HEK293 (cell line): ENCODE measurements at regions not wholly inside any gene's neighbourhood (a gene's known extent, or its start where the extent isn't known, plus 50 kb on each side); places are given as distances from the start of the nearest gene placed in this dataset.
A peak's percentile ranks its signal among the peaks of the same experiment; 100 is the strongest.

ENCODE experiments used
- YY1 ChIP-seq: fragments of 450-650 bp; formaldehyde crosslinking; IDR thresholded peaks from 2 replicates; pipeline ENCODE4 v1.5.1; 2018; ENCODE audit warnings: missing biosample characterization, missing genetic modification characterization
- ZBTB21 ChIP-seq: fragments of 450-650 bp; formaldehyde crosslinking; IDR thresholded peaks from 2 replicates; pipeline ENCODE4 v1.5.1; 2017; ENCODE audit warnings: missing biosample characterization, missing genetic modification characterization
- ZFP3 ChIP-seq: fragments of 450-650 bp; formaldehyde crosslinking; IDR thresholded peaks from 2 replicates; pipeline ENCODE4 v1.5.1; 2016; ENCODE audit warnings: low read depth, missing biosample characterization, missing genetic modification characterization
- ZNF121 ChIP-seq: fragments of 450-650 bp; formaldehyde crosslinking; IDR thresholded peaks from 2 replicates; pipeline ENCODE4 v1.5.1; 2016; ENCODE audit warnings: missing biosample characterization, missing genetic modification characterization
- ZNF155 ChIP-seq: fragments of 450-650 bp; formaldehyde crosslinking; IDR thresholded peaks from 2 replicates; pipeline ENCODE4 v1.5.1; 2016; ENCODE audit warnings: missing biosample characterization, missing genetic modification characterization
- ZNF561 ChIP-seq: fragments of 450-650 bp; IDR thresholded peaks from 2 replicates; pipeline ENCODE4 v1.5.1; 2018; ENCODE audit warnings: missing biosample characterization, missing genetic modification characterization, borderline replicate concordance
- TF ChIP-seq, protein P1 (sequence below): fragments of 450-650 bp; formaldehyde crosslinking; IDR thresholded peaks from 2 replicates; pipeline ENCODE4 v1.5.1; 2016; ENCODE audit warnings: missing biosample characterization, missing genetic modification characterization
- TF ChIP-seq, protein P2 (sequence below): fragments of 450-650 bp; formaldehyde crosslinking; IDR thresholded peaks from 2 replicates; pipeline ENCODE4 v1.5.1; 2017; ENCODE audit warnings: missing biosample characterization, missing genetic modification characterization
- TF ChIP-seq, protein P3 (sequence below): fragments of 450-650 bp; formaldehyde crosslinking; IDR thresholded peaks from 2 replicates; pipeline ENCODE4 v1.5.1; 2016; ENCODE audit warnings: missing biosample characterization, missing genetic modification characterization

DNA sequence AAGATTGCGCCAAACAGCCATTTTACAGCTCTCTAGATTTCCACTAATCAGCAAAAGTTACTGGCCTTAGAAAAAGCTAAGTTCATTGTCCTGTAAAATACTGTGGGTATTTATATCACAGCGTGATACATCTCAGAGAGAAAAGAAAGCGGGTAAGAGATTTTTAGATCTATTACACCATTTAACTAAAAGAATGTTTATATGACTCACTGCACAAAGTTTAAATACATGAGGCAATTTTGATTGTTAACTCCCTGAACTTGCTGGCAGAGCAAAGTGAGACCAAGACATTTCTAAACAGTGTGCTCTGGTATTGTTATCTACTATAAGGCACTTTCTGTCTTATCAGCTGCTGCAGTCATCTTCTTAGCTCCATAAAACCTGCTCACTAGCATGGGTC lies 314.3 kb downstream of the EPHA7 start:
- TF ChIP-seq, protein P1, sequence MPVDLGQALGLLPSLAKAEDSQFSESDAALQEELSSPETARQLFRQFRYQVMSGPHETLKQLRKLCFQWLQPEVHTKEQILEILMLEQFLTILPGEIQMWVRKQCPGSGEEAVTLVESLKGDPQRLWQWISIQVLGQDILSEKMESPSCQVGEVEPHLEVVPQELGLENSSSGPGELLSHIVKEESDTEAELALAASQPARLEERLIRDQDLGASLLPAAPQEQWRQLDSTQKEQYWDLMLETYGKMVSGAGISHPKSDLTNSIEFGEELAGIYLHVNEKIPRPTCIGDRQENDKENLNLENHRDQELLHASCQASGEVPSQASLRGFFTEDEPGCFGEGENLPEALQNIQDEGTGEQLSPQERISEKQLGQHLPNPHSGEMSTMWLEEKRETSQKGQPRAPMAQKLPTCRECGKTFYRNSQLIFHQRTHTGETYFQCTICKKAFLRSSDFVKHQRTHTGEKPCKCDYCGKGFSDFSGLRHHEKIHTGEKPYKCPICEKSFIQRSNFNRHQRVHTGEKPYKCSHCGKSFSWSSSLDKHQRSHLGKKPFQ (tag by site-specific recombination): peak; percentile 83
- TF ChIP-seq, protein P2, sequence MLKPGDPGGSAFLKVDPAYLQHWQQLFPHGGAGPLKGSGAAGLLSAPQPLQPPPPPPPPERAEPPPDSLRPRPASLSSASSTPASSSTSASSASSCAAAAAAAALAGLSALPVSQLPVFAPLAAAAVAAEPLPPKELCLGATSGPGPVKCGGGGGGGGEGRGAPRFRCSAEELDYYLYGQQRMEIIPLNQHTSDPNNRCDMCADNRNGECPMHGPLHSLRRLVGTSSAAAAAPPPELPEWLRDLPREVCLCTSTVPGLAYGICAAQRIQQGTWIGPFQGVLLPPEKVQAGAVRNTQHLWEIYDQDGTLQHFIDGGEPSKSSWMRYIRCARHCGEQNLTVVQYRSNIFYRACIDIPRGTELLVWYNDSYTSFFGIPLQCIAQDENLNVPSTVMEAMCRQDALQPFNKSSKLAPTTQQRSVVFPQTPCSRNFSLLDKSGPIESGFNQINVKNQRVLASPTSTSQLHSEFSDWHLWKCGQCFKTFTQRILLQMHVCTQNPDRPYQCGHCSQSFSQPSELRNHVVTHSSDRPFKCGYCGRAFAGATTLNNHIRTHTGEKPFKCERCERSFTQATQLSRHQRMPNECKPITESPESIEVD (tag by site-specific recombination): peak; percentile 99
- TF ChIP-seq YY1 (tag by site-specific recombination) (no peak), ZBTB21 (tag by site-specific recombination) (no peak), ZNF561 (tag by site-specific recombination) (0 out of 2 replicates have a peak, but pooled peaks have one; percentile 41), ZFP3 (tag by site-specific recombination) (no peak), ZNF121 (no peak), ZNF155 (tag by site-specific recombination) (no peak)
- TF ChIP-seq, protein P3, sequence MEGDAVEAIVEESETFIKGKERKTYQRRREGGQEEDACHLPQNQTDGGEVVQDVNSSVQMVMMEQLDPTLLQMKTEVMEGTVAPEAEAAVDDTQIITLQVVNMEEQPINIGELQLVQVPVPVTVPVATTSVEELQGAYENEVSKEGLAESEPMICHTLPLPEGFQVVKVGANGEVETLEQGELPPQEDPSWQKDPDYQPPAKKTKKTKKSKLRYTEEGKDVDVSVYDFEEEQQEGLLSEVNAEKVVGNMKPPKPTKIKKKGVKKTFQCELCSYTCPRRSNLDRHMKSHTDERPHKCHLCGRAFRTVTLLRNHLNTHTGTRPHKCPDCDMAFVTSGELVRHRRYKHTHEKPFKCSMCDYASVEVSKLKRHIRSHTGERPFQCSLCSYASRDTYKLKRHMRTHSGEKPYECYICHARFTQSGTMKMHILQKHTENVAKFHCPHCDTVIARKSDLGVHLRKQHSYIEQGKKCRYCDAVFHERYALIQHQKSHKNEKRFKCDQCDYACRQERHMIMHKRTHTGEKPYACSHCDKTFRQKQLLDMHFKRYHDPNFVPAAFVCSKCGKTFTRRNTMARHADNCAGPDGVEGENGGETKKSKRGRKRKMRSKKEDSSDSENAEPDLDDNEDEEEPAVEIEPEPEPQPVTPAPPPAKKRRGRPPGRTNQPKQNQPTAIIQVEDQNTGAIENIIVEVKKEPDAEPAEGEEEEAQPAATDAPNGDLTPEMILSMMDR (tag by site-specific recombination): no peak
